Transverse colon (tissue), 4 donors: ENCODE measurements at regions not wholly inside any gene's neighbourhood (a gene's known extent, or its start where the extent isn't known, plus 50 kb on each side); places are given as distances from the start of the nearest gene placed in this dataset.

ENCODE experiments used
- CTCF ChIP-seq, 5 experiments: fragments of 200-600 bp in 3 of 5; fragments of 450-650 bp in 2 of 5; sonication (generic) in 3 of 5; IDR thresholded peaks; 1 replicate in 2 of 5; 2 replicates in 3 of 5; pipeline ENCODE4 v1.5.1; 2016 to 2017; ENCODE audit warnings: antibody characterized with exemption in 5 of 5, inconsistent platforms in 3 of 5, mild to moderate bottlenecking in 2 of 5, moderate library complexity in 1 of 5
- POLR2A ChIP-seq: fragments of 450-650 bp; IDR thresholded peaks from one replicate; pipeline ENCODE4 v1.6.1; 2016; ENCODE audit warnings: antibody characterized with exemption, mild to moderate bottlenecking, moderate library complexity
- POLR2AphosphoS5 ChIP-seq, 3 donors: sonication (generic); formaldehyde crosslinking; IDR thresholded peaks; one replicate each; pipeline ENCODE4 v1.6.1; 2016; ENCODE audit warnings: antibody characterized with exemption in 3 of 3

GRCh38 chr3:193774272-193774915 is 181.4 kb downstream of the OPA1 start:
- no peak for TF ChIP-seq CTCF (IDR thresholded peaks at IDR 0.05)
- no peak for TF ChIP-seq POLR2A
- no peak for TF ChIP-seq POLR2AphosphoS5 (IDR thresholded peaks at IDR 0.05)
